Stimulated activated CD4-positive, alpha-beta T cell treated with anti-CD3 and anti-CD28 coated beads, Interleukin-15, amount 100 ng/mL, for 1 hour (primary cell): ENCODE measurements at regions not wholly inside any gene's neighbourhood (a gene's known extent, or its start where the extent isn't known, plus 50 kb on each side); places are given as distances from the start of the nearest gene placed in this dataset.
"Not testable (repeated sequence)": the region's sequence is repeated elsewhere in the genome, so short reads cannot be mapped to it uniquely, and the experiment has no call there.

ENCODE experiments used
- DNase-seq, 2 donors: peaks; one replicate each; pipeline ENCODE4 v3.0.0-alpha.2; 2020; ENCODE audit warnings: low read depth in 1 of 2, low spot score in 1 of 2

DNA sequence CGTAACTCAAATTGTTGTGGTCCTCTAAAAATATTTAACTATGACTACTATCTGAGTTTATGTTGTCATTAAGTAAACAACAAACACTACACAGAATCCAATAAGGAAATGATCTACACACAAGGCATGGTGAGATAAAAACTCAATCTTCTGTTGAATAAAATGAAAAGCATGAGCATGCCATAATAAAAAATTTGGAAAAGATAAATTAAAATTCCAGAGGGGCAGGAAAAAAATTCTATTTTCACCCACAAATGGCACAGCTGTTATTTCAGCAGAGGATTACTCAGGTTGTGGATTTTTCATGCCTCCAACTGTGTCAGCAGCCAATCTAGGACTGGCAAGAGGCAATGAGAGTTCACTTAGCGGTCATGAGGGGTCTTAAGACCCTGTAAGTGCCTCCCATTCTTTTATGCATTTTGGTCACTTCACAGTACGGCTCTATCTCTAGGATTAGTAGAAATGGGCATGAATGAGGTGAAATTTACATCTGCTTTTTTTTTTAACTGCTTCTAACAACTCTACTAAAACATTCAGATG lies 639.8 kb upstream of the DIPK2B start:
- no peak for DNase-seq

GRCh38 chrX:45830343-45830742 lies 629.7 kb upstream of the DIPK2B start:
- DNase-seq, result no peak

- peak in 1 of 2 donors; percentile 28 for DNase-seq
These were observed 623.8 kb upstream of the DIPK2B start for GRCh38 chrX:45824471-45824870.

DNA sequence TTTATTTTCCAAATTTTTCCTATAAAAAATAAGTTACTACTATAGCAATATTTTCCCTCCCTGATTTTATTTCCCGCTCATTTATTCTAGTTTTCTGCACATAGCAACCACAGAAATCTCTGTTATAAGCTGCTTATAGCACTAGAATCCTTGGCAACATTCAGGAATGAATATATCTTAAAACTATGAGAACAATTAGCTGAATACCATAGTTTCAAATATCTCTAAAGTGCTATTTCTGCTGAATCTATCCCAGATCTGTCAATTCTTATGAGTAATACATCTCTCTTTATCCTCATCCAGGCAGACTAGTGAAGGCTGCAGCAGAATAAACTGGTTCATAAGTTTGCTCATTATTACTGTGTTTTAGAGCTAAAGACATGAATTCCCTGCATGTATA lies 622.9 kb upstream of the DIPK2B start:
- DNase-seq, result no peak

DNA sequence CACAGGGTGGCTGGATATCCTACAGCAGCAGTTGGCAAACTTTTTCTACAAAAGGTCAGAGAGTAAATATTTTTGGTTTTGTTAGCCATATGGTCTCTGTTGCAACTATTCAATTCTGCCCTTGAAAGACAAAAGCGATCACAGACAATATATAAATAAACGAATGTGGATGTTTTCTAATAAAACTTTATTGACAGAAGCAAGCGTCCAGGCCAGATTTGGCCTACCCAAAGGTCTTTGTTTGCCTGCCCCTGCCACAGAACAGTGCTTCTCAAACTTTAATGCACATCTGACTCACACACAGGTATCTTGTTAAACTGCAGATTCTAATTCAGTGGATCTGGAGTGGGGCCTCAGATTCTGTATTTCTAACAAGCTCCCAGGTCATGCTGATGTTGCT lies 621.4 kb upstream of the DIPK2B start:
- DNase-seq, result no peak

- DNase-seq, result no peak
These were observed 618.2 kb upstream of the DIPK2B start for GRCh38 chrX:45818913-45819312.

- DNase-seq, result no peak
These were observed 614.8 kb upstream of the DIPK2B start for GRCh38 chrX:45815441-45815840.

DNA sequence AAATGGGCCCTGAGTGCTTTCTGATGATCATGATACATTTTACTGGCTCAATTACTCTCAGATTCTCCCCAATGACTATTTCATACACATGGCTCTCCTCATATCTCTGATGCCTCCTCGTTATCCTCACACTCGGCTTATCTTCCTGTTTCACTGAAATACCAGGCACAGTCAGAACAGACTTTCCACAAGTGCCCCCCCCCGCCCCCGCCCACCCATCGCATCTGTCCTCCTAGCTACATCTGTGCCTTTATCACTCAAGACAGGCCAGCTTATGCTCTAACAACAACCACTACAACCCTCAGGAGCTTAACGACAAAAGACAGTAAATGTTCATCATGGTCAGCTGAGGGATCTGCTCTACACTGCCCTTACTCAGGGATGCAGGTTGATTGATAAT lies 610.6 kb upstream of the DIPK2B start:
- no peak for DNase-seq

DNA sequence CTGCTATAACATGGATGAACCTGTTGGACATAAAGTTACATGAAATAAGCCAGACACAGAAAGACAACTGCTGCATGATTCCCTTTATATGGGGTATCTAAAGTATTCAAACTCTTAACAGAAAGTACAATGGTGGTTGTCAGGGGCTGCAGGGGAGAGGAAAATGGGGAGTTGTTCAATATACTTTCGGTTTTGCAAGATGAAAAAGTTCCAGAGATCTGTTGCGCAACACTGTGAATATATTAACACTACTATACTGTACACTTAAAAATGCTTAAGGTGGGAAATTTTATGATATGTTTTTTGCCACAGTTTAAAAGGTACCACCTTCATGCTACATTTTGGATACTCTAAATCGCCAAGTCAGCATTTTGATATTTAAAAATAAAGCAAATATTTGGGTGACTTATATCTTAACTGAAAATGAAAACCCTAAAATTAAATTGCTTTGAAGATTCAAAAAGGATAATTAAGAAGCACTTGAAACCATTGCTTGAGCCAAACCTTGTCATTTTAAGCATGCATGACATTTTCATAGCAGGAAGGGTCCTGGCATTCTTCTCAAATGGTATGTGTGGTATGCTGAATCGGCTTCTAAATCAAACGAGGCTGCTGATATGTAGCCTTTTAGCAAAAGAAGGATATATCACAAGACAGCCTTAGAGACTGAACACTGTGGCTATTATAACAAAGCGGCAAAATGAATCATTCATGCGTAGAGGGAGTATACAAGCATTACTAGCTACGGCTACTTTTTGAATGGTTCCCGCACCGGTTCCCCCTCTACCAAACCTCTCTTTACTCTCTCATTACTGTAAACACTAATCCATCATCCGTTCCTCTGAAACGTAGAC lies 607.1 kb upstream of the DIPK2B start:
- no peak for DNase-seq

DNA sequence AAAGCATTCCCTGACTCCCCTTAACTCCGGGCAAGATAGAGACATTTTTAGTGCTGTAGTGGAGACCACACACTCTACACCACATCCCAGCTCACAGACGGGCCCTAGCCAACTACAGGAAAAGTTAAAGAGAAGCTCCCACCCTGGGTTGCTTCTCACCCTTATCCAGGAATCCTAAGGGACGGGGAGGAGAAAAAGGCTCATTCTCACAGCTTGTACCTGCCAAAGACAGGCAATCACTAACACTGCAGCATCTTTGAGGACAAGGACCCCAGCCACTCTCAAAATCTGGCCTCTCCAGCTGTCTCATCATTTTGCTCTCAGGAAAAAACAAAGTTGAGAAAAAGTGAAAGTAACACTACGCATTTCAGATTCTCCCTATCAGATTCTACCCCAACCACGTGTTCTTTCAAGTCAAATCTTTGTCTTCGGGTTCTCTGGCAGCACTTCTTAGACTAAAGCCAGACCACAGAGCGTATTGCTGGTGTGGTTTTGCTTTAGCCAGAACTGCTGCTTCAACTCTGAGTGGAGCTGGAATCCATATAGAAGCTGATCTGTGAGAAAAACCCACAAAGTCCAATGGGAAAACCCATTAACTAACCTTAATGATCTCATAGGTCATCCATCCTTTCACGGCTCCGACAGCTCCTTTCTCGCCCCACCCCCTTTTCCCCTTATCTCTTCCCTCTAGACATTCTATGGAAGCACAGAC lies 605.9 kb upstream of the DIPK2B start:
- DNase-seq, result no peak

DNA sequence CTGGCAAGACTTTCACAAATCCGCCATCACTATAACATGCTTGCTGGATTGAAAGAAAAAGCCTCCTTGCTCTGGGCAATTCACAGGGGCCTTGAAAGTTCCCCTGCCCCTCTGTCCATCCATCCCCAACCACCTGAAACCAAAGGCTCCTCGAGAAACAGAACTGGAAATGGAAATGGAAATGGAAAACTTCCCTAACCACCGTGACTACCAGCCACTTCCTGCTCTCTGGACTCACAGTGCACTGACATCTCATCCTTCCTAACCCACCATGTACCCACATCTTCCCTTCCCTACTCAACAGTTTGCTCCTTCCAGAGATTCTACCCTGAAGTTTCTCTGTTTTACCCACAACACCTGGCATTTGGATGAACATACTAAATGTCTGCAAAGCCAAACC lies 603.6 kb upstream of the DIPK2B start:
- DNase-seq, result no peak

DNA sequence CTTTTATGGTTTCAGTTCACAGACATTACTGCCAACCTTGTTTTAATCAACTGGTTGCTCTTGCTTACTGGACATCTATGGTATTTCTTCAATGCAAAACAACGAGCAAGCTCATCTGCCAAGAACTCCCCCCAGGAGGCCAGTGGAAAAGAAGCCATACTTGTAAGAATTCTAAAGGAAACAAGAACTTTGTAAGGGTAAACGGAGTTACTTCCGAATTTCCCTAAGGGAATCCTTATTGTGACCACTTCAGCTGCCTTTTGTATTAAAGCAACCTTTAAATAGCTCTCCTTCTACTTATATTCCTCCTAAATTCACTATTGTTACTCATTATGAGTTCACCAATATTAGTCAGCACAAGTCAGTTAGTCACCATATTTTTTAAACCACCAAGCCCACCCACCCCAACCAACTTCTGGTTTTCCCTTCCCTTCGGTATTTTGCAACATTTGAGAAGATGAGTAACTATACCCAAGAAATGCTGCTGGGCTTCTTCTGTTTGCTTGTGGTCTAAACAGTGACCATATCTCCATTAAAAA lies 602.8 kb upstream of the DIPK2B start:
- no peak for DNase-seq

- DNase-seq, result no peak
These were observed 600.9 kb upstream of the DIPK2B start for GRCh38 chrX:45801554-45801953.

DNA sequence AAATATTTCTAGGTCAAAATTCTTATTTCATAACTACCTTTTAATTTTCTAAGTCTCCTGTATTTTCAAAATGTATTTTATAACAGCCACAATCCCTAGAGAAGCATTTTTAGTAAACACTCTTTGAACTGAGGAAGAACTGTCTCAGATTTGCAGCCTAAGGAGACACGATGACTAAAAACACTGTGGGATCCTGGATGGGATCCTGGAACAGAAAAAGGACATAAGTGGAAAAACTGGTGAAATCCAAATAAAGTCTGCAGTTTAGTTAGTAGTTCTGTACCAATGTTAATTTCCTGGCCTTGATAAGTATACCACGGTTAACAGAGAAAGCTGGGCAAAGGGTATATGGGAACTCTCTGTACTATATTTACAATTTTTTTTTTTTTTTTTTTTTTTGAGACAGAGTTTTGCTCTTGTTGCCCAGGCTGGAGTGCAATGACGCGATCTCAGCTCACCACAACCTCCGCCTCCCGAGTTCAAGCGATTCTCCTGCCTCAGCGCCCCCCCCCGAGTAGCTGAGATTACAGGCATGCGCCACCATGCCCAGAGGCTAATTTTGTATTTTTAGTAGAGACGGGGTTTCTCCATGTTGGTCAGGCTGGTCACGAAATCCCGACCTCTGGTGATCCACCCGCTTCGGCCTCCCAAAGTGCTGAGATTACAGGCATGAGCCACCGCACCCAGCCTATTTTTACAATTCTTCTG lies 600.2 kb upstream of the DIPK2B start:
- not testable (repeated sequence) for DNase-seq

DNA sequence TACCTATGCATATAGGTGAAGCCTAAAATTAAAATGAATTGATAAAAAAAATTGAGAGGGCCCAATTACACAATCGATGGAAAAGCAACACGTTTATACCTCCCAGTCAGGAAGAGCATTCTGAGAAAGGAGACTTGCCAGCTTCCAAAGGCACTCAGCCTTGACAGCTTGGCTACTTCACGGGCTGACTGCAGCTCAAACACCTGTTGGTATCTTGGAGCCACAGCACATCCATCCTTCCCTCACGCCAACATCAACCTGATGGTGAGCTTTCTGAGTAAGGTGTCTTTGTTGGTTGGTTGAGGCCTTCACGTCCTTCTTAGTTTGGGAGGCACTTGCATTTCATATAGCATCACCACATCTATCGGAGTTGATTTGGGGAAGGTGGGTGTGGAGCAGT lies 598.9 kb upstream of the DIPK2B start:
- DNase-seq, result no peak

GRCh38 chrX:45795546-45795945 lies 594.9 kb upstream of the DIPK2B start:
- DNase-seq, result no peak

DNA sequence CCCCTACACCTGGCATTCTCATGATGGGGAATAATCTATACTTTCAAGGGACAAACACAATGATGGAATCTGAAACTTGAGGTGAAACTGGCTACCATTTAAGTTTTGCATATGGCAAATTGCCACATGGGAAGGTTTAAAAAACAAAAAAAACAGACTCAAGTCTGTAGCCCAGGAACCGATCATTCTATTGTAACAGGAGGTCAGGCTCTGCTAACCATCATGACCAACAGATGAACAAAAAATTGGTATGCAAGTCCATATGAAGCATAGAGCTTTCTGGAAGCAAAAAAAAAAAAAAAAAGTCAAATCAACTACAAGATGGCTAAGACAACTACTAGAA lies 594.3 kb upstream of the DIPK2B start:
- DNase-seq, result no peak

DNA sequence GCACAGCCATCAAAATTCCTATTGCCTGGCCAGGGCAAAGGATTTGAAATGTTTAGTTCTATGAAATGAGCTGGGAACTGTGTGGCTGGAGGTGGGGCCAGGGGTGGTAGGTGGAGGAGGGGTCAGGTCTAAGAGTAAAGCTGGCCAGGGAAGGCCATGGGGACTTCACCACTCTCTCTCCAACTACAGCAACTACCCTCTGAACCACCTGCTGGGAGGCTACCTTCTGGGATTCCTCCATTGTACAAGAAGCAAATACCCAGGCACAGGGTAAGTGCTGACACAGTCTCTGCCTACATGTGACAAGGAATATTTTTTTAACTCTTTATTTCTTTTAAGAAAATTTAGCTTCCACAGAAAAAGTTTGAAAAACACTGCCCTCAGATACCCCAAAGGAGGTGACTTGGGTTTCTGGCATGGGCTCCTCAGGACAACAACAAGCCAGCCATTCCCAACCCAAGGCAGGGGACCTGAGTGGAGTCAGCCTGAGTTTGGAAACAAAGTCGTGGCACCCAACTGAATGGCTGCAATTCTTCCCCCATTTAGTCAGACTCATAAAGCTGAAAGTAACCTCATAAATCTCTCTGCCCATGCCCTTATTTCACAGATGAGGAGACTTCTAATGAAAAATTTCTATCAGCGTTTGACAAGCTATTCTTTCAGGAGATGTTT lies 593.8 kb upstream of the DIPK2B start:
- DNase-seq, result no peak

GRCh38 chrX:45788941-45789348 lies 588.3 kb upstream of the DIPK2B start:
- no peak for DNase-seq

GRCh38 chrX:45788315-45788714 lies 587.6 kb upstream of the DIPK2B start:
- DNase-seq, result no peak

DNA sequence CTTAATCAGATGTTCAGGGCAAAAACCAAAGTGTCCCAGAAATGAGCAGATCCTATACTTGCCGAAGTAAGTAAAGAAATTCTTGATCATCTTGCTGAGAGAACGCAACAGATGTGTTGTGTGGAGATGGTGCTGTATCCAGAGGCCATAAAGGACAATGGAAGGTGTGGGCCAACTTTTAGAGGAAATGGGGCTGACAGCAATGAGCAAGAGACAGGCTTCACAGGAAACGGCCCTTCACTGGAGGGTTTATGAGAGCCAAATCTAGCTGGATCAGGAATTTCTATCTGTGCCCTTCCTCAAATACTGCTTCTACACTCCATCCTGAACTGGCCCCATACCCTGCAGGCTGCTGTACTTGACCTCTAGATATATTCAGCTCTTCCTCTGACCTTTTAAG lies 583.9 kb upstream of the DIPK2B start:
- no peak for DNase-seq
